RWPE2 (cell line): ENCODE measurements at regions not wholly inside any gene's neighbourhood (a gene's known extent, or its start where the extent isn't known, plus 50 kb on each side); places are given as distances from the start of the nearest gene placed in this dataset.

Source experiments
- ATAC-seq: fragments of 200-7000 bp; cut with Tn5 transposase; 3 replicates; pipeline ENCODE4 v1.9.1; 2021; ENCODE audit warnings: low read depth
- DNase-seq: peaks from one replicate; pipeline ENCODE4 v3.0.0-alpha.2; 2020; ENCODE audit warnings: low spot score
- H3K27ac ChIP-seq: fragments of 450-650 bp; 2 replicates; pipeline ENCODE4 v1.5.1; 2017; ENCODE audit warnings: mild to moderate bottlenecking; ENCODE audit not compliant: poor library complexity, severe bottlenecking
- H3K27me3 ChIP-seq: fragments of 250-450 bp; sonication (Bioruptor Pico); 2 replicates; pipeline ENCODE4 v1.5.1; 2021; ENCODE audit warnings: mild to moderate bottlenecking, moderate library complexity; ENCODE audit not compliant: insufficient read depth, poor library complexity, severe bottlenecking
- H3K36me3 ChIP-seq: fragments of 250-450 bp; sonication (Bioruptor Pico); 2 replicates; pipeline ENCODE4 v1.5.1; 2020; ENCODE audit warnings: low read depth, mild to moderate bottlenecking, moderate library complexity
- H3K4me1 ChIP-seq: fragments of 250-450 bp; sonication (Bioruptor Pico); 2 replicates; pipeline ENCODE4 v1.5.1; 2021; ENCODE audit warnings: mild to moderate bottlenecking, moderate library complexity; ENCODE audit not compliant: insufficient read depth, poor library complexity, severe bottlenecking
- H3K4me3 ChIP-seq: fragments of 250-450 bp; sonication (Bioruptor Pico); 2 replicates; pipeline ENCODE4 v1.5.1; 2021; ENCODE audit warnings: mild to moderate bottlenecking, moderate library complexity; ENCODE audit not compliant: severe bottlenecking
- H3K9me3 ChIP-seq: fragments of 250-450 bp; sonication (Bioruptor Pico); 2 replicates; pipeline ENCODE4 v1.5.1; 2021; ENCODE audit warnings: mild to moderate bottlenecking, moderate library complexity; ENCODE audit not compliant: severe bottlenecking
- TF ChIP-seq, protein P1 (sequence below): fragments of 450-650 bp; IDR thresholded peaks from one replicate; pipeline ENCODE4 v1.5.1; 2017; ENCODE audit warnings: mild to moderate bottlenecking, moderate library complexity; ENCODE audit not compliant: poor library complexity, severe bottlenecking

DNA sequence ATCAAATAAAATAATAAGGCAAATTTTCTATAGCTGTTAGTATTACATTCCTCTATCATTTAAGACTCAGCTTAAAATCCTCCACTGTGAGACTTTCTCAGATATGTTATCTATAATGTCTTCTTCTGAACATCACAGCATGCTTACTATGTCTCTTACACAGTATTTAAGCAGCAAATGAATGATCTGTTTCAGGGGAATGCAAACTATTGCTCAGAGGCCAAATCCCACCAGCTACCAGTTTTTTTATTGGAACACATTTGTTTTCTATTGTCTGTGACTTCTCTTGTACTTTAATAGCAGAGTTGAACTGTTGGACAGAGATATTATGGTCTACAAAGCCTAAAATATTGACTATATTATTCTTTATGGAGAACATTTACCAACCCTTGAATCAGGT lies 59.6 kb downstream of the C3orf38 start:
- Histone ChIP-seq H3K4me3 (no peak overlapping the region), H3K36me3 (no peaks in the 10 kb centered on the region), H3K27me3 (no peaks in the 10 kb centered on the region), H3K4me1 (no peaks in the 10 kb centered on the region), H3K27ac (no peak overlapping the region), H3K9me3 (no peaks in the 10 kb centered on the region)
- DNase-seq: no peak
- ATAC-seq: no peak
- TF ChIP-seq, protein P1, sequence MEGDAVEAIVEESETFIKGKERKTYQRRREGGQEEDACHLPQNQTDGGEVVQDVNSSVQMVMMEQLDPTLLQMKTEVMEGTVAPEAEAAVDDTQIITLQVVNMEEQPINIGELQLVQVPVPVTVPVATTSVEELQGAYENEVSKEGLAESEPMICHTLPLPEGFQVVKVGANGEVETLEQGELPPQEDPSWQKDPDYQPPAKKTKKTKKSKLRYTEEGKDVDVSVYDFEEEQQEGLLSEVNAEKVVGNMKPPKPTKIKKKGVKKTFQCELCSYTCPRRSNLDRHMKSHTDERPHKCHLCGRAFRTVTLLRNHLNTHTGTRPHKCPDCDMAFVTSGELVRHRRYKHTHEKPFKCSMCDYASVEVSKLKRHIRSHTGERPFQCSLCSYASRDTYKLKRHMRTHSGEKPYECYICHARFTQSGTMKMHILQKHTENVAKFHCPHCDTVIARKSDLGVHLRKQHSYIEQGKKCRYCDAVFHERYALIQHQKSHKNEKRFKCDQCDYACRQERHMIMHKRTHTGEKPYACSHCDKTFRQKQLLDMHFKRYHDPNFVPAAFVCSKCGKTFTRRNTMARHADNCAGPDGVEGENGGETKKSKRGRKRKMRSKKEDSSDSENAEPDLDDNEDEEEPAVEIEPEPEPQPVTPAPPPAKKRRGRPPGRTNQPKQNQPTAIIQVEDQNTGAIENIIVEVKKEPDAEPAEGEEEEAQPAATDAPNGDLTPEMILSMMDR: no peak

DNA sequence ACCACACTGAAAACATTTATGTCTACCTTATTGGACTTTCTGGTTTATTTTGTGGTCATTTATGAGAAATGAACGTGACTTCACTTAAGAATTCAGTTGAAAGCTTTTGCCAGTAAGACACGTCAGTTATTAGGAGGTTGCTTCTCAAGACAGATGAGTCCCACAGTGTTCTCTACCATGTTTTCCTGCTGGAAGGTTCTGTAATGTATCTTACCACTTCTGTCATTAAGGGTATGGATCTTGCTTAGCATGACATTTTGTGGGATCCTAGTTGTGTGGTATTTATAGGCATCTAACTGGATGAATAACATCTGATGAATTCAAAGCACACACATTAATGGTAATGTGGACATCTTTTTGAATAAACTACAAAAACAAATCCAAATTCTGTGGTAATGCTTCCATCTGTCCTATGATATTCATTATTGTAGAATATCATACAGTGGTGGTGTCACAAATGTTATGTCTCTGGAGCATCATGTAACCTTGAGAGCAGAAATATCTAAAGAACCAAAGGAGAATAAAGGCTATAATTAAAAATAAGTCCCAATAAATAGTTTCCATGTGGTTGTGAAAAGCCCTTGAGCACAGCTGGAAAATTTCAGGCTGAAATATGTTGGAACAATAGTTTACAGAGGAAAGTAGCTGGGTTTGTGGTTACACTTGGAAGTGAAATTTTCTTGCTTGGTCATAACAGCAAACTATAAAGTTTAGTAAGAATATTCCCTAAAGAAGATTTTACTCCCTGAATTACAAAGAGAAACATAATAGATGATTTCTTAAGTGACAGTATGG lies 61.5 kb downstream of the C3orf38 start:
- Histone ChIP-seq H3K9me3 (no peaks in the 10 kb centered on the region), H3K27ac (no peak overlapping the region), H3K4me3 (no peak overlapping the region), H3K4me1 (no peaks in the 10 kb centered on the region), H3K27me3 (peaks cover 2% of the 10 kb centered on the region), H3K36me3 (no peaks in the 10 kb centered on the region)
- ATAC-seq: no peak
- TF ChIP-seq, protein P1: no peak
- no peak for DNase-seq

DNA sequence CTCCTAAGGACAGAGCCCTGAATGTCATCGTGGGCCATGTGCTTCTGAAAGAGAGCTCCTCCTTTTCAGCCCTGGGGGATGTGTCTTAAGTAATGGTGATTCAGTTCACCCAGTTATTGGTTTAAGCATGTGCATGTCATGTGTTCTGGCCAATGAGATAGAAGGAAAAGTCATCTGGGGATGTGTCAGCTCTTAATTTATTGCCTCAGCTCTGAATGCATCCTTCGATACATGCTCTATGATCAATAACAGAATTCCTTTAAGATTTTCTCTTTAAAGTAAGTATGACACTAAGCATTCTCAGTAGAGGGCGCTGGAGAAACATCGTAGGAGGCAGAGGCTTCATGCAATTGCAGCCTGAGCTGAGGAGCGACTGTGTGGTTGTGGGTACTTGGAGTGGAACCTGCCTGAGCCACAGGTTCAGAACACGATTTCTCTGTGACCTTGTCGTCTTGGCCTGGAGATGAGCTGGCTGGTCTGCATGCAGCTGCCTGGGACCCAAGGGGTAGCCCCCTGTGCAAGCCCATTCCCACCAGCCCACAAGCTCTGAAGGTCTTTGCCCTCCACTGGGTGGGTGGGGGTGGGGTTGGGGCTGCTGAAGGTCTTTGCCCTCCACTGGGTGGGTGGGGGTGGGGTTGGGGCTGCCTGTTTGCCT lies 69.5 kb downstream of the C3orf38 start:
- no peak overlapping the region for H3K4me3 ChIP-seq

DNA sequence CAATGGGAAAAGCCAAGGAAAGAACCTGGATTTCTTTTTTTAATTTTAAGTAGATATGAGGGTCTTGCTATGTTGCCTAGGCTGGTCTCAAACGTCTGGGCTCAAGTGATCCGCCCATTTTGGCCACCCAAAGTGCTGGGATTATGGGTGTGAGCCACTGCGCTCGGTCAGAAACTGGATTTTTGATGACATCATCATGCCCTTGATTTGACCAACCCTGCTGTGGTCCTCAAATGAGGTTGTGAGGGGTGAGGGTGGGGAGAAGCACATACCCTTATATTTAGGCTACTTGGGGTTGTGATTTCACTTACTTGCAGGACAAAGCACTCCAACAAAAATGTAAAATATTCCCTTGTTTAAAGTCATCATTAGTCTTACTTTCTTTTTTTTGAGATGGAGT lies 70.4 kb downstream of the C3orf38 start:
- no peak overlapping the region for H3K27ac ChIP-seq
- TF ChIP-seq, protein P1: no peak
- no peak for ATAC-seq

More for the DNA sequence above, 69.5 kb downstream of the C3orf38 start:
- no peaks in the 10 kb centered on the region for H3K36me3 ChIP-seq
- peaks cover 2% of the 10 kb centered on the region for H3K27me3 ChIP-seq
- DNase-seq: no peak
- H3K9me3 ChIP-seq: no peaks in the 10 kb centered on the region
- no peak overlapping the region for H3K27ac ChIP-seq
- H3K4me1 ChIP-seq: no peaks in the 10 kb centered on the region
- peak; percentile 58 for ATAC-seq
- TF ChIP-seq, protein P1: peak; percentile 54

DNA sequence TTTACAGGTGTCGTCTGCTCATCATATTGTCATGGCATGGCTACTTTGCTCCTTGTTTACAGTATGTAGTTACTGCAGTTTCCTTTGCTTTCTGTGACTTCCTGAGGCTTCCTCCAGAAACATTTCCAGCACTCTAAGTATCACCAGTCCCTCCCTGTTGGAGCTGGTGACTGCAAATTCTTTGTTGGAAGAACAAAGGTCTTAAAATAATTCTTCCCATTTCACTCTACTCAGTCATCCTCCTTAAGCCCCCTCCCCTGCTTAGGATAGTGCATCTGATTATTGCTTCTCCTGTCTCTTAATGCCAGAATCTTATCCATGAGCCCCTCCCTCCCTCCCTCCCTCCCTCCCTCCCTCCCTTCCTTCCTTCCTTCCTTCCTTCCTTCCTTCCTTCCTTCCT lies 72.0 kb downstream of the C3orf38 start:
- no peaks in the 10 kb centered on the region for H3K9me3 ChIP-seq
- H3K36me3 ChIP-seq: no peaks in the 10 kb centered on the region
- H3K4me1 ChIP-seq: no peaks in the 10 kb centered on the region
- no peak for ATAC-seq
- no peak for DNase-seq
- TF ChIP-seq, protein P1: no peak
- H3K27ac ChIP-seq: no peak overlapping the region
- H3K27me3 ChIP-seq: no peaks in the 10 kb centered on the region
- no peak overlapping the region for H3K4me3 ChIP-seq

More for the DNA sequence above, 70.4 kb downstream of the C3orf38 start:
- Histone ChIP-seq H3K4me3 (no peak overlapping the region), H3K4me1 (no peaks in the 10 kb centered on the region), H3K36me3 (no peaks in the 10 kb centered on the region), H3K27me3 (no peaks in the 10 kb centered on the region), H3K9me3 (no peaks in the 10 kb centered on the region)
- DNase-seq: no peak
